ENCODE measurements at regions not wholly inside any gene's neighbourhood (a gene's known extent, or its start where the extent isn't known, plus 50 kb on each side); places are given as distances from the start of the nearest gene placed in this dataset.

GRCh38 chr16:76175718-76176117 lies 101.5 kb upstream of the CNTNAP4 start:
- DNase-seq, result no peak

GRCh38 chr16:76176153-76176552 lies 101.0 kb upstream of the CNTNAP4 start:
- DNase-seq, result no peak

GRCh38 chr16:76176616-76177015 lies 100.6 kb upstream of the CNTNAP4 start:
- DNase-seq, result no peak

GRCh38 chr16:76182041-76182635 lies 95.1 kb upstream of the CNTNAP4 start:
- no peak for DNase-seq

GRCh38 chr16:76183647-76184046 lies 93.6 kb upstream of the CNTNAP4 start:
- DNase-seq, result no peak

- DNase-seq, result no peak
Measured at GRCh38 chr16:76190057-76190456, 87.1 kb upstream of the CNTNAP4 start.

- DNase-seq, result no peak
Measured at GRCh38 chr16:76190480-76190879, 86.7 kb upstream of the CNTNAP4 start.

- no peak for DNase-seq
Measured at GRCh38 chr16:76193906-76194615, 83.1 kb upstream of the CNTNAP4 start.

GRCh38 chr16:76194616-76195015 lies 82.6 kb upstream of the CNTNAP4 start:
- no peak for DNase-seq

- DNase-seq, result no peak
Measured at GRCh38 chr16:76195056-76195455, 82.1 kb upstream of the CNTNAP4 start.

GRCh38 chr16:76195648-76196047 lies 81.6 kb upstream of the CNTNAP4 start:
- no peak for DNase-seq

- DNase-seq, result no peak
Measured at GRCh38 chr16:76197900-76198299, 79.3 kb upstream of the CNTNAP4 start.

GRCh38 chr16:76199681-76200220 lies 77.5 kb upstream of the CNTNAP4 start:
- DNase-seq, result no peak

GRCh38 chr16:76201385-76201784 lies 75.8 kb upstream of the CNTNAP4 start:
- no peak for DNase-seq

GRCh38 chr16:76204249-76204648 lies 73.0 kb upstream of the CNTNAP4 start:
- DNase-seq, result no peak

GRCh38 chr16:76207270-76207669 lies 69.9 kb upstream of the CNTNAP4 start:
- no peak for DNase-seq

- DNase-seq, result no peak
Measured at GRCh38 chr16:76210157-76210556, 67.0 kb upstream of the CNTNAP4 start.

- no peak for DNase-seq
Measured at GRCh38 chr16:76213860-76214259, 63.3 kb upstream of the CNTNAP4 start.

- DNase-seq, result no peak
Measured at GRCh38 chr16:76214856-76215255, 62.3 kb upstream of the CNTNAP4 start.

GRCh38 chr16:76222087-76222486 lies 55.1 kb upstream of the CNTNAP4 start:
- DNase-seq, result no peak

- no peak for DNase-seq
Measured at GRCh38 chr16:76222853-76223252, 54.3 kb upstream of the CNTNAP4 start.

GRCh38 chr16:76226011-76226410 lies 51.2 kb upstream of the CNTNAP4 start:
- no peak for DNase-seq

- DNase-seq, result no peak
Measured at GRCh38 chr16:76226481-76226880, 50.7 kb upstream of the CNTNAP4 start.

Measured in amygdala (tissue), 56 donors.